Right renal cortex interstitium (tissue), 3 donors: ENCODE measurements at regions not wholly inside any gene's neighbourhood (a gene's known extent, or its start where the extent isn't known, plus 50 kb on each side); places are given as distances from the start of the nearest gene placed in this dataset.

Source experiments
- DNase-seq, 3 donors: peaks; one replicate each; pipeline ENCODE4 v3.0.0-alpha.2; 2013; ENCODE audit warnings: low read depth in 3 of 3, low spot score in 2 of 3

DNA sequence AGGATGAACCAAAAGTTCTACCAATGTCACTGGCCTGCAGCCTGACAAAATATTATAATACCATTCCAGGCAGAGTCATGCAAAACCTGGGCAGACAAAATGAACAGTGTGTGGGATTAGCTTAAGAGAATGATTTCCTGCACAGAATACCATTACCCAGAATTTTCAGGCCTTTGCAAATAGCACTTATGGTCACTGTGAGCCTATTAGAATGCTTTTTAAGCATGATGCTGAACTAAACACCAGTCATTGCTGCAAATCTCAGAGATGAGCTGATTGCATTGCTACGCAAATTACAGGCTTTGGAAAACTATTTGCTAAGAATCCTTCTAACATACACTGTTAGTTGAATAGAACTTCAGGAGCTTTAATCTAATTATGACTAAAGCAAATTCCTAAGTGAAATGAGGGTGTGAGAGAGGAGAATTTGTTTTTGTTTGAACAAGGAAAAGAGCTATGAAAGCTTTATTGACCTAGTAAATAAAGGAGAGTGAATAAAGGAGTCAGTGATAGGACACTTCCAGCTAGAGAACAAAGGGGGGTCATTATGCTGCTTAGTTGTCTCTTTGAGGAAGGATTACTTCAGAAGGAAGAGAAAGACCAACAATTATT lies 398.8 kb downstream of the HS3ST3B1 start:
- no peak for DNase-seq

DNA sequence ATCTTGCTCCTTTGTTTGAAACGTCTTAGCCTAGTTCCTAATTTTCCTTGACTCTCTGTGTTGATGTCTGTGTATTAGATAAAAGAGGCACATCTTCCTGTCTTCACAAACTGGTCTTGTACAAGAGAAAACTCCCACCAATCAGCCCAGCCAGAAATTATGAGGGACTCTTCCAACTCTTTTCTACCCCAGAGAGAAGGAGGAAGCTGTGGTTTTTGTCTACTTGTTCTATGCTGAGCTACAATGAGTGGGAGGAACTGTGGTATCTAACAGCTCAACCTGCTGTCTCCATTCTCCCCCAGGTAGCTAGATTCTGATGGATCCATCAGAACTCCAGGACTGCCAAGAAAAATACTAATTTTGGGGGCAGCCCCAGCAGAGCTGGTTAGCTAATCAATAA lies 392.5 kb downstream of the HS3ST3B1 start:
- no peak for DNase-seq

DNA sequence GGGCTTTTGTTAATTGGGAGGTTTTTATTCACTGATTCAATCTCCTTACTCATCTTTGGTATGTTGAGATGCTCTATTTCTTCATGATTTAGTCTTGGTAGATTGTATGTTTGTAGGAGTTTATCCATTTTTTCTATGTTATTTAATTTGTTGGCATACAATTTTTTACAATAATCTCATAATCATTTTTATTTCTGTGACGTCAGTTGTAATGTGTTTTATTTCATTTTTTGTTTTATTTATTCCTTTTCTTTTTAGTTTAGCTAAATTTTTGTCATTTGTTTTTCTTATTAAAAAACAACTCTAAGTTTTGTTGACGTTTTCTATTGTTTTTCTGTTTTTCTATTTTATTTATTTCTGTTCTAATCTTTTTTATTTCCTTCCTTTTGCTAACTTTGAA lies 389.8 kb downstream of the HS3ST3B1 start:
- no peak for DNase-seq

DNA sequence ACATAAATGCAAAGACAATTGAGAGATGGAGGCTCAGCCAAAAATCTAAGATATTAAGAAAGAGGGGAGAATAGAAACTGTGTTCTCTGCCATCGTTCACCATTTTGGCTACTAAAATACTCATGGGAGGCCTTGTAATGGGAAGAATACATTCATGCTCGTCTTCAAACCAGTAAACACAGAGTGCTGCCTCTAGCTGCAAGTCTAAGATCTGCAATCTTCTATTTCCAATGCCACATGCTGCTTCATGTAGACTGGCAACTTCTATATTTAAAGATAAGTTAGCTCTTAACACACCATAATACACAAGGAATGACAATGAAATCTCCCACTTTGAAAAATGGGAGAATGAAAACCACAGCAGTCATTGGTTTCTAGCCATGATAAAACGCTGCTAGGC lies 387.3 kb downstream of the HS3ST3B1 start:
- DNase-seq: no peak

DNA sequence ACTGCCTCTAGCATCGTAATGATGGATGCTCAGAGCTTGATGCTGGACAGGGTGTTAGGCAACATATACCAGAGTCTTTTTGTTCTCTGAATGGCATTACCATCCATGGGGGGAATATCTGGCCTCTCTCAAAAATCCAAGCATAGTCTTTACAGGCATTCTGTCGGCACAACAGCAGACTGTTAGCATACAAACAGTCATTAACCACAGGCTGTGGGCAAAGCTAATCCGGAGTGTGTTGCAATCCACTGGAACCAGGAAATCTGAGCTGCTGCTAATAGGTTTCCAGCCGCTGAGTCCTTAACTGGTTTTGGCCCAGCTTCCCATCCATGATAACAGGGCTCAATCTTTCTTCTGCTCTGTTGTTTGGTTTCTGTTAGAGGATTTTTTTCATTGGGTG lies 371.9 kb downstream of the HS3ST3B1 start:
- no peak for DNase-seq

DNA sequence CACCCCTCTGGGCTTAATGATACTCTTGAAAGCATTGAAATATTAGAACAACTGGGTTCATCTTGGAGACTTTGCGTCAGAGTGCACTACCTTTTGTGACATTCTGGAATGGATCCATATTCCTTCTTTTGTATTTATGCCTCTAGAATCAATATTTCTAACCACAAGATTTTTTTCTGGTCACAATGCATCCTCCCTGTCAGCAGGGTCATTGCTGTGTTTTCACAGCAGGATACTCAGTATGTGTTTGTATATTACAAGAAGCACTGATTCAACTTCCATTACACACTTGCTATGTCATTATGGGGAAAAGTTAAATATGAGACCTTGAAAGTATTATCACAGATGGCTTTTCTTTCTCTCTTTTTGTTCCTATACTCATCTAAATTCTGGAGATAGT lies 370.0 kb downstream of the HS3ST3B1 start:
- DNase-seq: no peak

DNA sequence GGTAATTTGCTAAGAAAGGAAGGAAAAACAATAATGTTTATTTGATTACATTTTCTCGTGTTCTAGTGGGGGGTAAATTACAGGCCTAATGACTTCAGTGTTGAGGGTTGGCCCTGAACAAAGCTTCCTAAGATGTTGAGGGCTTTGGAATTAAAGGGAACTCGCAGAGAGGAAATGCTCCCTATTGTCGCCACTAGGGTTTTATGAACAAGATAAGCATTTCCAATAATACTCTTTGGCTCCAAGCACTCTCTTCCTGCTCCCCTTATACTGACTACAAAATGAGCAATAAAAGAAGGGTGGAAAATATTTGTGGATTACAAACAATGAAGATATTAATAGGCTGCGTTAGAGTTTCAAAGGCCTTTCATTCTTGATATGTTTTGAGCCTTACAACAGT lies 363.6 kb downstream of the HS3ST3B1 start:
- DNase-seq: no peak

DNA sequence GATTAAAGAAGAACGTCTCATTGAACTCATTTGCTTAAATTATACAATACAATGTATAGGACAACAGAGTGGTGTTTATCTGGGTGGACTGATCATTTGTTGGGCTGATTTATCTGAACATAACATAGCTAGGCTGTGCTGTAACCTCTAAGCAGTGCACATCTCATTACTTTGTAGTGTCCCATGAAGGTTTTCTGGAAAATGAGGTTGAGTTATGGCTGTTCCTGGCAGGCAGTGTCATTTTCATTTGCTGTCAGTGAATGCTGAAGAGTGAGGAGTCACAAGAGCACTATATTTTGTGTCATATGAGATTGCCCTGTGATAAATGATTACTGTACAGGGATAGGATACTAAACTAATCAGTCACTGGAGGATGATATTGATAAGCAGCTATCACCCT lies 340.2 kb downstream of the HS3ST3B1 start:
- no peak for DNase-seq

DNA sequence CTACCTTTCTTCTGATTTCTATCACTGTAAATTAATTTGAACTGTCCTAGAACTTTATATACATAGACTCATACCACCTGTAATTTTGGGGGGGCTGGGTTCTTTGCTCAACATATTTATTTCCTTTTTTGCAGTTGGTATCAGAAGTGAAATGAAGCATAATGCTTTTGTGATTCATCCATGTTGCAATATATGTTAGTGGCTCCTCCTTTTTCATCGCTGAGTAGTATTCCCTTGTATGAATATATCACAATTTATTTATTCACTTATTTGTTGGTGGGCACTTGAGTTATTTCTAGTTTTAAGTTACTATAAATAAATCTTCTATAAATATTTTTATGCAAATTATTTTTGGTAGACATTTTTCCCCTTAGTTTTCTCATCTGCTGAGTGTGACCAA lies 336.4 kb downstream of the HS3ST3B1 start:
- DNase-seq: no peak

DNA sequence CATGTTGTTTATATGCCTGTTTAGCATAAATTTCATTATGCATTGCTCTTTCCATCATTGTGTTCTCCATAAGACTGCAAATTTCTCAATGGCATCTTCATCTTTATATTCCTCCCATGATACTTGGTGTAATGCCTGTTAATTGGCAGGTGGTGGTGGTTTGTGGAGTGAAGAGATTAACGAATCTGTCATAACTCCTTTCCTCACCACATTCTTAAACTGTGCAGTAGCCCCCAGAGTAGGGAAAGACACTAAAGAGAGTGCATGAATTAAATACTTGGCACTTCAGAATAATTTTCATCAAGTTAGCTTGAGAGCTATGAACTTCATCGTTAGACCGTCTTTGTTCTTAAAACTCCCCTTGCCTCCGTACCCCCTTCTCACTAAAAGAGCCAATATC lies 329.7 kb downstream of the HS3ST3B1 start:
- DNase-seq: no peak

DNA sequence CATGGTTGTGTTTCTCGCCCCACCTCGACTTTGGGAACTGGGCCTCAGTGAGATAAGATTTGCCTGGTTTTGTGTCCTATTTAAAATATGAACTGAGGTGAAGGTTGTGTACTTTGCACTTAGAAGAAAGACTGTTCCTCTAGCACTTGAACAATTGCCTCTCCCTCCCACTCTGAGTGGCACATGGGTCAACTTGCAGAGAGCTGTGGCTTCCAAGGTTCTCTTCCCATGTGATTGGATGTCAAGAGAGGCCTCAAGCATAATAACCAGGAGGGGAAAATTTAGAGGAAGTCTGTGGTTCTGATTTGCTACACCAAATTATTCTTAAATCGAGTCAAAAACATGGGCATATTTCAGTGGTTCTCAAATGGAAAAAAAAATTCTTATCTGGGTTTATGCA lies 329.2 kb downstream of the HS3ST3B1 start:
- DNase-seq: no peak

DNA sequence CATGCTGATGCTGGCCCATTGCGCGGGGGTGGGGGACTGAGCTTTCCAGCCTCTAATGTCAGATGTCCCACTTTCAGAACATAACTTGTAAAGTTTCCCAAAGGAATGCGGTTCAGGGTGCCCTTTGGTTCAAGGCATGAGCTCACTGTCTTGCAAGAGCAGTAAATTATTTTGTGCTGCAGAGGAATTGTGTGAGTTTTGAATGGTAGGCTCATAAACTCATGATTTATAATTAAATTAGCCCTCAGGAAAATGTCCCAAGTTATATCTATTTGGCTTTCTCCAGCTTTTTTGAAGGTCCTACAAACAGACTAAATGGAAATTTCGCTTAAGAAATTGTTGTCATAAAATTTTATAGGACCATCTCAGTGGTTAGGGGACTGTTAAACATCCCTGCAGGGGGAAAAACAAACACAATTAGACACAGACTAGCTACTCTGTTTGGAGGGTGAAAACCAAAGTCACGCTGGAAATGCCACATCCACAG lies 321.8 kb downstream of the HS3ST3B1 start:
- peak; percentile 10 to 17 (median 16) for DNase-seq

DNA sequence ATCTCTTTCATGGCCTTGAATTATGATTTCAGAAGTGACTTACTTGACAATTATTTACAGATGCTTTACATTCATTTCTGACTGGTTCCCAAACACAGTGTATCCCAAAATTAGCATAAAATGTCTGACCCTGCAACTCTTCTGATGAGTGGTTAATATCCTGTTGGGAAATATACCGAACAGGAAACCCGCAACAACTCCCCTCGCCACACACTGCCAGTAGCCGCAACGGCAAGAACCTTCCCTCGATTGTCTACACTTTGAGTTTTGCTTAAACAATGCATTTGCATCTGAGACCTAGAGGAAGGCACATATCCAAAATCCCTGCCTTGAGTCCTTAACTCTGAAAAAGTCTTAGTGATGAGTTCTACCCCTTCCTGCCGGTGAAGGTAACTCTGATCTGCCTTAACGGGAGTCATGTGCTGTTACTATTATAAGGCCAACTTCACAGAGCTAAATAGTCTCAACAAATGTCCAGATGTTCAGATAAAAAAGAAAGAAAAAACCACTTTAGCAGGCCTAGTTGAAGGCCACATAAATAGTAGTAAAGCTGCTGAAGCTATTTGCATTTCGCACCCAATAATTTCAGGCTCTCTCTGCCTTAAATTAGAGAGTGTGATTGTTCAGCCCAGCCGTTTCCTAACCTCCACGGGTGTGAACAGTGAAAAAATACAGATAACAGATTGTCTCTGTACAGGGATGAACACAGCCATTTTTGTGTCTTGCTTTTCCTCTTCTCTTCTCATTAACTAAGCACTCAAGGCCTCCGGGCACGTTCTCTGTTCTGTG lies 321.1 kb downstream of the HS3ST3B1 start:
- DNase-seq: peak in 1 of 3 donors; percentile 9

DNA sequence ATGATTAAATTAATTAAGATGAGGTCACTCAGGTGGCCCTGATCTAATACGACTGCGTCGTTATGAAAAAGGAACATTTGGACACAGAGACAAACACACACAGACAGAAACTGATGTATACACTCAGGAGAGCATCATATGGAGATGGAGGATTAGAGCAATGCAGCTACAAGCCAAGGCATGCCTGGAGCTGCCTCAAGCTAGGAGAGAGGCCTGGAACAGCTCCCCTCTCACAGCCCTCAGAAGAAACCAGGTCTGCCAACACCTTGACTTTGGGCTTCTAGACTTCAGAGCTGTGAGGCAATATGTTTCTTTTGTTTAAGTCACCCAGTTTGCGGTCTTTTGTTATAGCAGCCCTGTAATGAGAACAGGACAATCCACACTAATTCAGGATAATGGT lies 318.9 kb downstream of the HS3ST3B1 start:
- DNase-seq: no peak

DNA sequence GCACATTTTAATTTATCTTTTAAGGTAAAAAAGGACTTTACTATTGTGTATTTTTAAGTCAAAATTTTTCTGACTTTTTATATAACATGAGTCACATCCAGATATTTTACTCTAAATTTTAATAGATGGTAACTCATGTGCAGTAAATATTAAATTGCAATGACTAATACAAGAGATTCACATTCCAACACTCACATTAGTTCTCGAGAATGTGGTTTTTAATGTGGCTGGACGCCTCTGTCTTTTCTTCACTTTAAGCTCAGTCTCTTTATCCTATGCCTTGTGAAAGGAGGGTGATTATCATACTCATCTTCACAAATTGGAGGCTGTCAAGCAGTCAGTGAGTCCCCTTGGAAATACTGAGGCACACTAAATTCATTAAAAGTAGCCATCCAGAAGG lies 315.6 kb downstream of the HS3ST3B1 start:
- no peak for DNase-seq

DNA sequence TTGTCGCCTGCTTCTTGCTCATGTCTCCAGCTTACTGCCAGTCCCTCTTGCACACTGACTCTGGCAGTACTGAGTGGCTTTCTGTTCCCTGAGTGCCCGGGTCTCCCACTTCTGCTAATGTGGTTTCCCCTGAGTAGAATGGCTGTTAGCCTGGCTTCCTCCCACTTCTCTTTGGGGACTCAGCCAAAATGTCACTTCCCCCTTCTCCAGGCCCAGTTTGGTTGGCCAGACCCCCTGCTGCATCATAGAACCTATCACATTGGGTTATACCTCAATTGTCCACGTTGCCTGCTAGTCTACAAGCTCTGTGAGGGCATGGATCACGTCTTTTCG lies 304.4 kb downstream of the HS3ST3B1 start:
- no peak for DNase-seq

DNA sequence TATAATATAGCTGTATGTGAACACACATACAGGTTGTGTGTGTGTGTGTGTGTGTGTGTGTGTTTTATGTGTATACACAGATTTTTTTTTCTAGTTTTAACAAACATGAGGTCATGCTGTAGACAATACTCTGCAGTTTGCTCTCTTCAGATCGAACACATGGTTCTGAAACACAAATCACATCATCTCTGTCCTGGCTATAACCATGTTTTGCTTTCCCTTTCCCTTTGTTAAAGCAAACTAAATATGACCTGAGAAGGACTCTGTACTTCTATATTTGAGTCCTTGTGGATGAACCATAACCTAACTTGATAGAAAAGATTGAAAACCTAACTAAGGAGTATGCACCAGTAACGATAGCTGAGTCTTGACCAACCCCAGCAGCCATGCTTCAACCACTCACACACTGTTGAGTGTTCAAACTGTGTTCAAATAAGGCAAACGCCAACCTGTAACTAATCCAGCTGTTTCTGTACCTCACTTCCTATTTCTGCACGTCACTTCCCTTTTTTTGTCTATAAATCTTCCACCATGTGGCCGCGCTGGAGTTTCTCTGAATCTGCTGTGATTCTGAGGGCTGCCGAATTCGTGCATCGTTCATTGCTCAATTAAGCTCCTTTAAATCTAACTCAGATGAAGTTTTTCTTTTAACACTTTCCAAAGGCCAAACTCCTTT lies 303.8 kb downstream of the HS3ST3B1 start:
- no peak for DNase-seq

DNA sequence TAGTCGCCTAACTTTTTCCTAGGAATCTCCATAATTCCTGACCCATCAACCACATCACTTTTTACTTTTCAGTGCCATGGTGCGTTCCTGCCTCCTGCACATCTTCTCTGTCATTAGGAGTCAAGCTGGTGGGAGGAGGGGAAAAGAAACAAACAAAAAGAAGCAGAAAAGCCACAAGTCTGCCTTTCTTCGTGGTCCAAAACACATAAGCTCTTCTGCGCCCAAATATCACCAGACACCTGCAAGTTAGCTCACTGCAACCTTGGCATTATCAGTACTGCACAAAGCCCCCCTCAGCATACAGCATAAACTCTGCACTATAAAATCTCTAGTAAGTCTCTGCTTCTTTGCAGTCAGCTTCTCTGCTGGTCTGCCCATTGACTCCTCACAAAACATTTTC lies 295.3 kb downstream of the HS3ST3B1 start:
- DNase-seq: no peak

DNA sequence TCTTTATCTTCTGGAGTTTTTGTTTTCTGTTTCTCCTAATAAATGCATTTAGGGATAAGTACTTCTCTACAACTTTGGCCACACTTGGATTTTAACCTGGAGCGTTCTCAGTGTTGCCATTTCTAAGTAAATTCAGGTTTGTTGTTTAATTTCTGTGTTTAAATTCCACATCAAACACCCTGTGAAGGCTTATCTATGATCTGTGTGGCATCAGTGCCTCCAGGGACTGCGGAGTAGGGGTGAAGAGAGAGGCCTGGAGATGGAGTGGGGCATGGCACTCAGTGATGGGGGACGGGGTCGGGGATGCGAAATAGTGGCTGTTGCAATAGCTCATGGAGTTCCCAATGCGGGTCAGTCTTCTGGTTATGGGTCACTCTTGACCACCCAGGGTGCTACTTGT lies 294.8 kb downstream of the HS3ST3B1 start:
- no peak for DNase-seq

DNA sequence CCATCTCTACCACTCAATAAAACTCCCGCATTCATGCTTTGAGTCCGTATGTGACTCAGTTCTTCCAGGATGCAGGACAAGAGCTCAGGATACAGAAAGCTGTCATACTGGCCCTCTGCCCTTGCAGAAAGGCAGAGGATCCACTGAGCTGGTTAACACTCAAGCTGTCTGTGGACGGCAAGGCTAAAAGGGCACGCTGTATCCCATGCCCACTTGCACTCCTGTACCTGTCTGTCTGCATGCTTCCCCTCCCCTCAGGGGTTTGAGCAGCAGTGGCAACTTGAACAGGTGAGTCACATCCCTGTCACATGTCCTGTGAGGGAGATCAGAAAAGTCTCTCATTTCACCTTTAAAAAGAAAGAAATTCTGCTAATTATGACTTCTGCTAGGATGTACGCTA lies 293.8 kb downstream of the HS3ST3B1 start:
- DNase-seq: no peak

DNA sequence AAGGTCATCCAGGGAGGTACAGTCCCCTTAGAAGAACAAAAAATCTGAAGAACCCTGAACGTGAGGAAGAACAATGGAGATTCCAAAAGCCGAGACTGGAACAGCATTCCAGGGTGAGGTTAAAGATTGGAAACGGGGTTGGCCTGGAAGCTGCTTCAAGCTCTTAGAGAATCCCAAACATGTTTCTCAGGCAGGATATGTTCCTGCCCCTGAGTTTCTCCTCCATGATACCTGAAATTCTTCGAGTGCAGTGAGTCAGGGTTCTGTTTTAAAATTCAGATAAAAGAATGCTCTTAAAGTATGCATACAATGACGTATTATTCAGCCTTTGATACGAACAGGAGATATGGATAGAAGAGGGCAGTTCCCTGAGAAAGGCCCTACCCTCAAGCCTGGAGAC lies 293.1 kb downstream of the HS3ST3B1 start:
- no peak for DNase-seq
